Tibial artery (tissue), 4 donors: ENCODE measurements at regions not wholly inside any gene's neighbourhood (a gene's known extent, or its start where the extent isn't known, plus 50 kb on each side); places are given as distances from the start of the nearest gene placed in this dataset.

ENCODE experiments used
- DNase-seq, 2 donors: peaks; one replicate each; pipeline ENCODE4 v3.0.0-alpha.2; 2019
- H3K27ac ChIP-seq, 2 donors: fragments of 200-600 bp; sonication (generic) in 1 of 2; 1 replicate in 1 of 2; 2 replicates in 1 of 2; pipeline ENCODE4 v1.5.1; 2018 to 2019; ENCODE audit warnings: mild to moderate bottlenecking in 1 of 2
- H3K27me3 ChIP-seq, 2 donors: fragments of 200-600 bp; sonication (generic) in 1 of 2; one replicate each; pipeline versions ENCODE4 v1.5.1 to v1.6.0; 2016 to 2019
- H3K36me3 ChIP-seq, 3 donors: fragments of 200-600 bp; sonication (generic) in 2 of 3; one replicate each; pipeline ENCODE4 v1.5.1; 2016 to 2019; ENCODE audit warnings: mild to moderate bottlenecking in 2 of 3
- H3K4me1 ChIP-seq, 4 donors: fragments of 200-600 bp; sonication (generic) in 2 of 4; 1 replicate in 3 of 4; 2 replicates in 1 of 4; pipeline ENCODE4 v1.5.1; 2016 to 2019
- H3K4me3 ChIP-seq, 2 donors: fragments of 200-600 bp; sonication (generic) in 1 of 2; 1 replicate in 1 of 2; 2 replicates in 1 of 2; pipeline ENCODE4 v1.5.1; 2018 to 2019; ENCODE audit warnings: mild to moderate bottlenecking in 2 of 2
- H3K9me3 ChIP-seq, 3 donors: fragments of 200-600 bp; sonication (generic) in 1 of 3; one replicate each; pipeline ENCODE4 v1.5.1; 2016 to 2019
- CTCF ChIP-seq, 2 experiments: fragments of 200-600 bp in 1 of 2; fragments of 450-650 bp in 1 of 2; IDR thresholded peaks; one replicate each; pipeline ENCODE4 v1.5.1; 2017 to 2019; ENCODE audit warnings: antibody characterized with exemption in 2 of 2, mild to moderate bottlenecking in 1 of 2, moderate library complexity in 1 of 2
- intact Hi-C: fragments of 100-400 bp; cut with DNase I; formaldehyde crosslinking; loops from one replicate; pipeline ENCODE4 v1.15.0; 2023; ENCODE audit warnings: low total_unique reads

- no peaks in the 10 kb centered on the region for H3K36me3 ChIP-seq
- no peak for DNase-seq
- TF ChIP-seq CTCF (IDR thresholded peaks at IDR 0.05): no peak
- intact Hi-C loops: no loop called here
- H3K27me3 ChIP-seq: no peaks in the 10 kb centered on the region
- H3K9me3 ChIP-seq: no peaks in the 10 kb centered on the region
- H3K4me3 ChIP-seq: no peak overlapping the region
- H3K27ac ChIP-seq: no peak overlapping the region
- no peaks in the 10 kb centered on the region for H3K4me1 ChIP-seq
These were observed 395.7 kb downstream of the TMEM161B start for GRCh38 chr5:87872986-87873385.

GRCh38 chr5:87868792-87869191, 399.9 kb downstream of the TMEM161B start:
- Histone ChIP-seq H3K27me3 (no peaks in the 10 kb centered on the region), H3K4me3 (no peak overlapping the region), H3K36me3 (no peaks in the 10 kb centered on the region), H3K4me1 (no peaks in the 10 kb centered on the region), H3K27ac (no peak overlapping the region), H3K9me3 (no peaks in the 10 kb centered on the region)
- intact Hi-C loops: no loop called here
- DNase-seq: no peak
- no peak for TF ChIP-seq CTCF (IDR thresholded peaks at IDR 0.05)

- intact Hi-C loops: no loop called here
- H3K36me3 ChIP-seq: no peaks in the 10 kb centered on the region
- no peaks in the 10 kb centered on the region for H3K4me1 ChIP-seq
- no peak overlapping the region for H3K27ac ChIP-seq
- no peak for TF ChIP-seq CTCF (IDR thresholded peaks at IDR 0.05)
- DNase-seq: no peak
- H3K9me3 ChIP-seq: no peaks in the 10 kb centered on the region
- no peaks in the 10 kb centered on the region for H3K27me3 ChIP-seq
- H3K4me3 ChIP-seq: no peak overlapping the region
These were observed 401.4 kb downstream of the TMEM161B start for GRCh38 chr5:87867281-87867680.

GRCh38 chr5:87853541-87853940, 415.1 kb downstream of the TMEM161B start:
- Histone ChIP-seq H3K4me1 (no peaks in the 10 kb centered on the region), H3K27ac (no peak overlapping the region), H3K4me3 (no peak overlapping the region), H3K36me3 (no peaks in the 10 kb centered on the region), H3K9me3 (no peaks in the 10 kb centered on the region), H3K27me3 (no peaks in the 10 kb centered on the region)
- no peak for DNase-seq
- intact Hi-C loops: no loop called here
- TF ChIP-seq CTCF (IDR thresholded peaks at IDR 0.05): no peak

GRCh38 chr5:87851603-87852002, 417.0 kb downstream of the TMEM161B start:
- intact Hi-C loops: no loop called here
- TF ChIP-seq CTCF (IDR thresholded peaks at IDR 0.05): no peak

GRCh38 chr5:87850843-87851242, 417.8 kb downstream of the TMEM161B start:
- H3K27ac ChIP-seq: no peak overlapping the region
- no peaks in the 10 kb centered on the region for H3K36me3 ChIP-seq
- H3K27me3 ChIP-seq: no peaks in the 10 kb centered on the region
- no peak for TF ChIP-seq CTCF (IDR thresholded peaks at IDR 0.05)
- no peaks in the 10 kb centered on the region for H3K9me3 ChIP-seq
- intact Hi-C loops: no loop called here
- H3K4me3 ChIP-seq: no peak overlapping the region
- H3K4me1 ChIP-seq: no peaks in the 10 kb centered on the region
- DNase-seq: no peak

More at GRCh38 chr5:87851603-87852002, 417.0 kb downstream of the TMEM161B start:
- no peaks in the 10 kb centered on the region for H3K36me3 ChIP-seq
- H3K4me1 ChIP-seq: no peaks in the 10 kb centered on the region
- H3K9me3 ChIP-seq: no peaks in the 10 kb centered on the region
- no peak overlapping the region for H3K27ac ChIP-seq
- H3K27me3 ChIP-seq: no peaks in the 10 kb centered on the region
- no peak for DNase-seq
- H3K4me3 ChIP-seq: no peak overlapping the region
